ENCODE measurements at regions not wholly inside any gene's neighbourhood (a gene's known extent, or its start where the extent isn't known, plus 50 kb on each side); places are given as distances from the start of the nearest gene placed in this dataset.

DNA sequence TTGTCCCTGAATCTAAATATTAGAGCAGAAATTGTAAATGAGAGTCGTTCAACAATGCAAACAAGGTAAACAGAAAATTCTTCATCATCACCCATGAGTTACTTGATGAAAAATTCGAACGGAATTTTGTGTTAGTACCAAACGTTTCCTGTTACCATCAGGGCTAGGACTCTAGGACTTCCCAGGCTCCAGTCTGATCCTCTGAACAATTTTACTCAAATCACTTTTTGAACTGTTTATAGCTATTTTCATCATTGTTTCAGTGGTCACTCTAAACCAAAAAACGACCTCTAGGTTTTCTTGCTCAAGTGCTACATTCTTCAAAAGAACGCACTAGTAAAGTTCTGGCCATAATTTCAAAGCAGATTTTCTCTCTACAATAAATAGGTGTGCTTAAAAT is 273.3 kb downstream of the MREG start:
- CTCF ChIA-PET = no interaction called here
- TF ChIP-seq, protein P1, sequence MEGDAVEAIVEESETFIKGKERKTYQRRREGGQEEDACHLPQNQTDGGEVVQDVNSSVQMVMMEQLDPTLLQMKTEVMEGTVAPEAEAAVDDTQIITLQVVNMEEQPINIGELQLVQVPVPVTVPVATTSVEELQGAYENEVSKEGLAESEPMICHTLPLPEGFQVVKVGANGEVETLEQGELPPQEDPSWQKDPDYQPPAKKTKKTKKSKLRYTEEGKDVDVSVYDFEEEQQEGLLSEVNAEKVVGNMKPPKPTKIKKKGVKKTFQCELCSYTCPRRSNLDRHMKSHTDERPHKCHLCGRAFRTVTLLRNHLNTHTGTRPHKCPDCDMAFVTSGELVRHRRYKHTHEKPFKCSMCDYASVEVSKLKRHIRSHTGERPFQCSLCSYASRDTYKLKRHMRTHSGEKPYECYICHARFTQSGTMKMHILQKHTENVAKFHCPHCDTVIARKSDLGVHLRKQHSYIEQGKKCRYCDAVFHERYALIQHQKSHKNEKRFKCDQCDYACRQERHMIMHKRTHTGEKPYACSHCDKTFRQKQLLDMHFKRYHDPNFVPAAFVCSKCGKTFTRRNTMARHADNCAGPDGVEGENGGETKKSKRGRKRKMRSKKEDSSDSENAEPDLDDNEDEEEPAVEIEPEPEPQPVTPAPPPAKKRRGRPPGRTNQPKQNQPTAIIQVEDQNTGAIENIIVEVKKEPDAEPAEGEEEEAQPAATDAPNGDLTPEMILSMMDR (IDR thresholded peaks at IDR 0.05; ENCODE audit: insufficient read depth, low read depth, low read length) = no peak
- H3K36me3 ChIP-seq (ENCODE audit: control insufficient read depth, insufficient read depth, low read length) = no peaks in the 10 kb centered on the region
- H3K27me3 ChIP-seq (ENCODE audit: control insufficient read depth, insufficient read depth, low read length) = no peaks in the 10 kb centered on the region
- no peak for DNase-seq (ENCODE audit: low read depth)
- POLR2A ChIA-PET = no interaction called here
- H3K4me3 ChIP-seq (ENCODE audit: low read depth, low read length) = no peak overlapping the region

DNA sequence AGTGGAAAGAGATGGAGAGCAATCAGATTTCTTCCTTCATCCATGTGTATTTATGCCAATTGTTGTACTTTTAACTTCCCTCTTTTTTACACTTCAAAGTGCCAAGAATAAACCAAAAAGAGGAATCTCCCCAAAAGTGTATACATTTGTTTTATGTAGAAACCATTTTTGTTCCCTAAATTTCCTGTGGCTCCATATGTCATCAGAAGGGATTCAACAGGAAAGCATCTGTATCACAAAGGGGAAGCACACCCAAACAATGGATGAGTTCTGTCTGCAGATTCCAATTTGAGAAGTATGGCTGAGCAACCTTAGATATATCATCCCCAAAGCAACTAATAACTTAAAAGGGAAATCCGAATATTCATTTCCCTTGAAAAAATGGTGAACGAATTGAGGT is 275.0 kb downstream of the MREG start:
- POLR2A ChIA-PET = no interaction called here
- Histone ChIP-seq H3K4me3 (ENCODE audit: low read depth, low read length) (no peak overlapping the region), H3K36me3 (ENCODE audit: control insufficient read depth, insufficient read depth, low read length) (no peaks in the 10 kb centered on the region), H3K27me3 (ENCODE audit: control insufficient read depth, insufficient read depth, low read length) (no peaks in the 10 kb centered on the region)
- no peak for DNase-seq (ENCODE audit: low read depth)
- CTCF ChIA-PET = no interaction called here
- TF ChIP-seq, protein P1 (IDR thresholded peaks at IDR 0.05; ENCODE audit: insufficient read depth, low read depth, low read length) = no peak

DNA sequence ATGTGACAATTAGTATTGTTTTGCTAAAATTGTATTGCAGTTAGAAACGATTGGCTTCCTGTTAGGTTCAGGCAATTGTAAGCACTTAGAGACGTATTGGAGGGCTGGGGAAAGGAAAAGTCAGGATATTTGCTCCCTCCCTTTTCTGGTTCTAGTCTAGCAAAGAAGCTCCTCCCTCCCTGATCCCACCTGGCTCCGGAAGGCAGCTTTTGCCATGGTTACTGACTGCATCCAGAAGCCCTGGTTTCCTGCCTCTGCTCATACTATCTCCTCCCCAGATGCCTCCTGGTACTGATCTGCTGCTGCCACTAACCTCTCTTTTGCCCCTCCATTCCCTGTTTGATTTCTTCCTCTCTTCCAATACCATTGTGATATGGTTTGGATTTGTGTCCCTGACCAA is 275.9 kb downstream of the MREG start:
- CTCF ChIA-PET = interaction anchor here (0.6 to 1.5 kb wide), 2 partner anchors 11 to 176 kb away, joined by 4 to 5 read pairs; no protein-coding TSS in a partner anchor

DNA sequence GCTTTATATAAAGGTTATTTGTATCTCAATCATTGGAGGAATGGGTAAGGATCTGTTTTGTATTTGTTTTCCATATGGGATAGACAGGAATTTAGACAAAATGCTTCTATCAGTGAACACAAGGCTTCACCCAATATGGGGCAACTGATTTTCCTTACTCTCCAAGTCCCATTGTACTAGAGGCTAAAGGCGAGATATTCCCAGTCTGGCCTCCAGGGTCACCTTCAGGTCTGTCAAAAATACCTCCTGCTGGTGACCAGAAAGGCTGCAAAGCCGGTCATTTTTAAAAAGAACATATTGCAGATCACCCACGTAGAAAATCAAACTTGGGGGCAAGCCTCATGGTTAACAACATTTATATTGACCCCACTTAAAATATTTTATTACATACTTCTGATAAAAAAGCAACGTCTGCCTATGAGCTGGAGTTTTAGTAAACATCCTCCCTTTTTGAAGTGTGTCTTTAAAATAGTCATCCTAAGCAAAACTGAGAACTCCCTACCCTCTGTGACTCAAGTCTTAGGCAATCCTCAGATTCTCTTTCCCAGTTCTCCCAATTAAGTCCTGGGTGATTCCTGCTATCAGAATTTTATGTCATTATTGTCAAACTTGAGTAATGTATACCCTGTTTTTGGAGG is 276.6 kb downstream of the MREG start:
- POLR2A ChIA-PET = no interaction called here
- Histone ChIP-seq H3K4me3 (ENCODE audit: low read depth, low read length) (no peak overlapping the region), H3K27me3 (ENCODE audit: control insufficient read depth, insufficient read depth, low read length) (no peaks in the 10 kb centered on the region), H3K36me3 (ENCODE audit: control insufficient read depth, insufficient read depth, low read length) (no peaks in the 10 kb centered on the region)
- TF ChIP-seq, protein P1 (IDR thresholded peaks at IDR 0.05; ENCODE audit: insufficient read depth, low read depth, low read length) = peak; percentile 47
- CTCF ChIA-PET = interaction anchor here (0.6 to 1.5 kb wide), 4 partner anchors 12 to 177 kb away, joined by 3 to 5 read pairs (median 4); no protein-coding TSS in a partner anchor
- peak; percentile 28 for DNase-seq (ENCODE audit: low read depth)

More for the DNA sequence above, 275.9 kb downstream of the MREG start:
- no peak for DNase-seq (ENCODE audit: low read depth)
- Histone ChIP-seq H3K4me3 (ENCODE audit: low read depth, low read length) (no peak overlapping the region), H3K27me3 (ENCODE audit: control insufficient read depth, insufficient read depth, low read length) (no peaks in the 10 kb centered on the region), H3K36me3 (ENCODE audit: control insufficient read depth, insufficient read depth, low read length) (no peaks in the 10 kb centered on the region)
- TF ChIP-seq, protein P1 (IDR thresholded peaks at IDR 0.05; ENCODE audit: insufficient read depth, low read depth, low read length) = no peak
- POLR2A ChIA-PET = no interaction called here

DNA sequence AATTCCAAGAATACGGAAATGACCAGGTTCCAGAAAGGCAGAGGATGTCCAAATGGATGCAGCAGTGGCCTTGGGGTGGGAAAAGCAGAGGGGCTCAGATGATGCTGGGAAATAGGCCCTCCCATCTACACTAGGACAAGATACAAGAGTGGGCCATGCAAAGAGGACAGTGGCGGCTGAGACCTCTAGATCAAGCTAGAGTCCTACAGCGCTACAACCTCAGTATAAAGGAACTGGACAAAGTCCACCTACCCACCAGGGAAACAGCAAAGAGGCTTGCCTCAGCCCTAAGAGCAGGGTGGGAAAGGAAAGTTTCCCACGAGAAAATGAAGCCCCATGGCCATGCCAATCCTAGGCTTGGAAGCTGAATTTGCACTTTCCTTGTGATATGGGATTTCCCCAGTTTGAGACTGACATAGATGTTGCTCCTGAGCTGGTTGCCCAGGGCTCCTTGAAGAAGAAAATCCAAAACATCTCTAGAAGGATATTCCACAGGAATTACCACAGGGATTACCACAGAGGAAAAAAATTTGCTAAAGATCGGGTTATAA is 282.2 kb downstream of the MREG start:
- CTCF ChIA-PET = interaction anchor here (1.1 to 1.2 kb wide), 3 partner anchors 12 to 83 kb away, joined by 3 to 4 read pairs (median 4); no protein-coding TSS in a partner anchor
- DNase-seq (ENCODE audit: low read depth) = no peak
- Histone ChIP-seq H3K4me3 (ENCODE audit: low read depth, low read length) (no peak overlapping the region), H3K27me3 (ENCODE audit: control insufficient read depth, insufficient read depth, low read length) (no peaks in the 10 kb centered on the region), H3K36me3 (ENCODE audit: control insufficient read depth, insufficient read depth, low read length) (no peaks in the 10 kb centered on the region)
- POLR2A ChIA-PET = no interaction called here
- TF ChIP-seq, protein P1 (IDR thresholded peaks at IDR 0.05; ENCODE audit: insufficient read depth, low read depth, low read length) = no peak

Data from BJ (cell line).